Cardiac muscle cell (in vitro differentiated cells and primary cell): ENCODE measurements at regions not wholly inside any gene's neighbourhood (a gene's known extent, or its start where the extent isn't known, plus 50 kb on each side); places are given as distances from the start of the nearest gene placed in this dataset.
"Not testable (repeated sequence)": the region's sequence is repeated elsewhere in the genome, so short reads cannot be mapped to it uniquely, and the experiment has no call there.

Experiments used
- DNase-seq, 2 donors: peaks; one replicate each; pipeline versions ENCODE4 v3.0.0 to v3.0.0-alpha.2; 2010 to 2017; ENCODE audit warnings: low read depth in 1 of 2, low spot score in 1 of 2
- H3K27ac ChIP-seq: fragments of 200-600 bp; sonication (generic); 2 replicates; pipeline ENCODE4 v1.5.1; 2016
- H3K27me3 ChIP-seq: fragments of 200-600 bp; sonication (generic); 2 replicates; pipeline ENCODE4 v1.6.0; 2016; ENCODE audit warnings: control low read depth
- H3K36me3 ChIP-seq: fragments of 200-600 bp; sonication (generic); 2 replicates; pipeline ENCODE4 v1.5.1; 2016; ENCODE audit warnings: control low read depth
- H3K4me1 ChIP-seq: fragments of 200-600 bp; sonication (generic); 2 replicates; pipeline ENCODE4 v1.8.1; 2017; ENCODE audit warnings: low read depth, mild to moderate bottlenecking, mixed run types
- H3K4me3 ChIP-seq: fragments of 200-600 bp; sonication (generic); 2 replicates; pipeline ENCODE4 v1.5.1; 2016; ENCODE audit warnings: mild to moderate bottlenecking
- H3K9me3 ChIP-seq: fragments of 200-600 bp; sonication (generic); 2 replicates; pipeline ENCODE4 v1.5.1; 2017; ENCODE audit warnings: low read depth, mild to moderate bottlenecking, control low read depth
- CTCF ChIP-seq: IDR thresholded peaks from 2 replicates; pipeline ENCODE4 v1.5.1; 2012; ENCODE audit warnings: low read depth, mild to moderate bottlenecking, low read length

- Histone ChIP-seq H3K27me3 (no peaks in the 10 kb centered on the region), H3K4me3 (no peak overlapping the region), H3K9me3 (no peaks in the 10 kb centered on the region), H3K27ac (no peak overlapping the region), H3K4me1 (no peaks in the 10 kb centered on the region), H3K36me3 (no peaks in the 10 kb centered on the region)
- DNase-seq, result peak in 1 of 2 donors; percentile 87
- TF ChIP-seq CTCF, result no peak
These were observed 230.1 kb upstream of the DDI1 start for GRCh38 chr11:103806130-103806895.

- Histone ChIP-seq H3K4me3 (no peak overlapping the region), H3K36me3 (no peaks in the 10 kb centered on the region), H3K27ac (no peak overlapping the region), H3K9me3 (no peaks in the 10 kb centered on the region), H3K27me3 (no peaks in the 10 kb centered on the region), H3K4me1 (no peaks in the 10 kb centered on the region)
- peak in 1 of 2 donors; percentile 68 for DNase-seq
- TF ChIP-seq CTCF, result no peak
These were observed 228.6 kb upstream of the DDI1 start for GRCh38 chr11:103807806-103808205.

DNA sequence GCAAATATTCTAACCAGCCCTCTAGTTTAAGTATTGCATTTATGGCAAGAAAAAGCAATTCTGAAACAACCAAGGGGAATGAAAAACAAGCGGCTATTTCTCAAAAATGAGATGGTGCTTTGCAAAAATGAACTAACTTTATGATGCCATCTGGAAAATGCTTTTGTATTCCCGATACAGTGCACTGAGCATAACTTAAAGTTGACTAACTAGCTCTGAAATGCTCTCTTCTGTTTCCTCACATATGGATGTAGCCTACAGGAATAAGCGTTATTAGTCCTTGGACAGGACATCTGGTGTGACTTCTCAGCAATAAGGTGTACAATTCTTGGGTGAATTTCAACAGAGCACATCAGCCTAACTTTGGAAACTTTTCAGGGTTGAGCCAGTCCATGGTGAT lies 228.2 kb upstream of the DDI1 start:
- Histone ChIP-seq H3K36me3 (no peaks in the 10 kb centered on the region), H3K27me3 (no peaks in the 10 kb centered on the region), H3K4me1 (no peaks in the 10 kb centered on the region), H3K9me3 (no peaks in the 10 kb centered on the region), H3K4me3 (no peak overlapping the region), H3K27ac (no peak overlapping the region)
- DNase-seq, result no peak
- TF ChIP-seq CTCF, result no peak

DNA sequence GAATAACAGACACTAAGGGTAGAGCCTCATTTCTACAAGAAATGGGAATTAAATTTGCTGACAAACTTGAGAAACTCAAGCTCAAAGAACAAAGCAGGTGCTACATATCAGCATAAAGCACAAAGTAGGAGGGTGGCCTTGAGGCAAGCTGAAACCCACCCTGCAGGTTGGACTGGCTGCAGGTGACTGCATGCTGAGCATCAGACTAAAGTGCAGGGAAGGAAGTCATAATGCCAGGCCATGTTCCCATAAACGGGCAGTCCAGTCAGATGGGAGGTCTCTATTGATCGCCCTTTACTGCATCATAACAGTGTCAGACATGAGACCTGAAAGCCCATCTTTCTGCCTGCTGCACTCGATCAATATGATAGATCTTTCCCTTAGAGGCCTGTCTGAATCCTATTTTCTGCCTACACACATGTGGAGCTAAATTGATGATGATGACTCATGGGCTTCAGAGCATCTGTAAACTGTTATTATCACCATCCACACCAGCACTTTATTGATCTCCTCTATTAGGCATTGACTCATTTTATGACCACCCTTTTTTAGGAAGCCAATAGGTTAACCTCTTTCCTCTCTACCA lies 224.5 kb upstream of the DDI1 start:
- Histone ChIP-seq H3K4me3 (no peak overlapping the region), H3K4me1 (no peaks in the 10 kb centered on the region), H3K9me3 (no peaks in the 10 kb centered on the region), H3K27me3 (no peaks in the 10 kb centered on the region), H3K27ac (no peak overlapping the region), H3K36me3 (no peaks in the 10 kb centered on the region)
- TF ChIP-seq CTCF, result no peak
- no peak for DNase-seq

GRCh38 chr11:103812680-103813079 lies 223.8 kb upstream of the DDI1 start:
- Histone ChIP-seq H3K27me3 (no peaks in the 10 kb centered on the region), H3K4me3 (no peak overlapping the region), H3K9me3 (no peaks in the 10 kb centered on the region), H3K4me1 (no peaks in the 10 kb centered on the region), H3K27ac (no peak overlapping the region), H3K36me3 (no peaks in the 10 kb centered on the region)
- peak in 1 of 2 donors; percentile 15 for DNase-seq
- no peak for TF ChIP-seq CTCF

DNA sequence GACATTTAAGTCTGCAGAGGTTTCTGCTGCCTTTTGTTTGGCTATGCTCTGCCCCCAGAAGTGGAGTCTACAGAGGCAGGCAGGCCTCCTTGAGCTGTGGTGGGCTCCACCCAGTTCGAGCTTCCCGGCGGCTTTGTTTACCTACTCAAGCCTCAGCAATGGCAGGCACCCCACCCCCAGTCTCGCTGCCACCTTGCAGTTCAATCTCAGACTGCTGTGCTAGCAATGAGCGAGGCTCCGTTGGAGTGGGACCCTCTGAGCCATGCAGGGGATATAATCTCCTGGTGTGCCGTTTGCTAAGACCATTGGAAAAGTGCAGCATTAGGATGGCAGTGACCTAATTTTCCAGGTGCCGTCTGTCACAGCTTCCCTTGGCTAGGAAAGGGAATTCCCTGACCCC lies 216.1 kb upstream of the DDI1 start:
- H3K36me3 ChIP-seq, DNase-seq, H3K4me1 ChIP-seq, H3K4me3 ChIP-seq, H3K27ac ChIP-seq, H3K27me3 ChIP-seq, H3K9me3 ChIP-seq: not testable (repeated sequence)
